HG02678 (cell line): ENCODE measurements at regions not wholly inside any gene's neighbourhood (a gene's known extent, or its start where the extent isn't known, plus 50 kb on each side); places are given as distances from the start of the nearest gene placed in this dataset.

Experiments
- ATAC-seq: cut with Tn5 transposase; IDR thresholded peaks from one replicate; pipeline ENCODE4 v1.9.1; 2021; ENCODE audit warnings: mild to moderate bottlenecking, moderate library complexity; ENCODE audit not compliant: unreplicated experiment

DNA sequence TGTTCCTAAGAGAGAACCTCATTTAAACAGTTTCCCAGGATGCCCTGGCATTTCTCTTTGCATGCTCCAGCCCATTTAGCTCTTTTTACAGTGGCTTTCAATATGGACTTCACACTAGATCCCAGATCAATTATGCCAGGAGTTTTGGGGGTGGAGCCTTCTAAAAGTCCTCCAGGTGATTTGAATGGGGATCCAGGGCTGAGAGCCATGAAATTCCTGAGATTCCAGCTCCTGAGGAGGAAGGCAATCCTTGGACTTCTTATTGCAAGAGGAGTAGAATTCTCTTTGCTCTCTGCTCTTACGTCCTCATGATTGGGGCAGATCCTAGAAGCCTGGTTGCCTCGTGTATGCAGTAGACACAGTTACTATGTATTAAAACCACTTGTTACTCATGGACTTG, 184.2 kb downstream of the DHX35 start:
- ATAC-seq: no peak

DNA sequence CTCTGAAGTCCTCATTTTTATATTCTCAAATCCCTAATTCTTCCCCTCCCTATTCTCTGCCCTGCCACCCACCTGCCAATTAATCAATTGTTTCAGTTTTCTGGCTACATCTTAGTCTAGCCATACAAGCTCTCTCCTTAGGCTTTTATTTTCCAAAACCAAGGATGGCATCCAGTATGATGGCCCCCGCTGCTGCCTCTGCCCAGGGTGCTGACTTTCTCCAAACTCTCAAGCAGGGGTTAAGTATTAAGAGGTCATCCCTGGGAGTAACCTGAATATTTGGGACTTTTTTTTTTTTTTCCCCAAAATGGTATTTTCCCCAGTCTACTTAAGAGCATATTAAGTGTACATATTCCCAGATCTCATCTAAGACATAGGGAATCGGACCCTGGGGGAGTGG, 183.8 kb downstream of the DHX35 start:
- ATAC-seq: no peak

DNA sequence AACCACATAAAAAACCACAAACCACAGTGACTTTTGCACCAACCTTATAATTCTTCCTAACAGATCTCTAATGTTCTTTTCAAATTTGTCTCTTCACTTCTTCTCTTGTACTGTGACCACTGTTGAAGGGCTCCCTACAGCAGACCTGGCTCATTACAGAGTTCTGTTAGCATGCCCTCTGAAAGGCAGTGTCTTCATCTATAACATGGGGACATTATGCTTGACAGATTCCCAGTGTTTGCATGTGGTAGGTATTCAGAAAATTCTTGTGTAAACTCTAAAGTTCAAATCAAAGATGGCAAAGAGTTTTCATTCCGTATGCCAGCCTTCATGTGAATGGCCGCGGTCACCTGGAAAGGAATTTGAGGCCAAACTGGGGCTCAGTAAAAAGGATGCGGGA, 182.6 kb downstream of the DHX35 start:
- no peak for ATAC-seq

DNA sequence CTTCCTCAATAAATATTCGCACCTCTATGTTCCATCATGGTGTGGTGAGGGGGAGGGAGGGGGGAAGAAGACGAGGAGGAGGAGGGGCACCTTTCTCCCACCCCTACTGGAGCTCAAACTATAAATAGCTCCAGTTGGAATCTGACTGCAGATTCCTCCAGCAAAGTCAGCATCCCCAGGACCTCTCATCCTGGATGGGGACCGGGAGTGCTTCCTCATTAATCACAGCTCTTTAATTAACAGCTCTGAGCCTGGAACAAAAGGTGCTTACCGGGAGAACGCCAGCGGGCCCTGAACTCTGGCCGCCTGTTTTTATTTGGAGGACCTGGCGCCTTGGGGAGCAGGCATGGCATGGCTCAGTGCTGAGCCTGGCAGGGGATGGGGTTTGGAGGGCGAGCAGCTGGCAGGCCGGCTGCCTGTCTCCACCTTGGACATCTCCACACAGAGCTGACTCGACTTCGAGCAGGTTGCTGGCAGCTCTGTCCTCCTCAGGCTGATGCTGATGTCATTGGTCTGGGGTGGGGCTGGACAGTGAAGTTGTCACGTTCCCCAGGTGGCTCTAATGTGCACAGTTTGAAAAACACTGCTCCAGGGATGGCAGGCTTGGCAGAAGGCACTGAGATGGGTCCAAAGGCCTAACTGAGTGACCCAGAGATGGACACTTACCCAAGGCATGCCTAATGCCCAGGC, 180.4 kb downstream of the DHX35 start:
- ATAC-seq: no peak

DNA sequence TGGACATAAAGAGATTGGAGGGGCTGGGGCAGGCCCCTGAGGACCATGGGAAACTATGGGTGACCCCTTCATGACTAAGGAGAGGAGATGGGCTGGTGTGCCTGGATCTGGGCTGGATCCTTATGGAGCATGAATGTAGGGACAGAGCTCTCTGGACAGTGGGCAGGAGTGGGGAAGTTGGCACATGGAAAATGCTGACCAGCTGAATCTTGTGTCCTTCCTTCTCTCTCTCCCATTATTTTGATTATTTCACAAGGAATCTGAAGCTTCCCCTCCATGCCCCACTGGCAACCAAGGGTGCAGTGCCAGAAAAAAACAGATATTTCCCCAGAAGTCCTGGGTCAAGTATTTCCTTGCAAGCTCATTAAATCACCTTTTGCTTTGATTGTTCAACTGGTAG, 175.2 kb downstream of the DHX35 start:
- ATAC-seq: no peak

DNA sequence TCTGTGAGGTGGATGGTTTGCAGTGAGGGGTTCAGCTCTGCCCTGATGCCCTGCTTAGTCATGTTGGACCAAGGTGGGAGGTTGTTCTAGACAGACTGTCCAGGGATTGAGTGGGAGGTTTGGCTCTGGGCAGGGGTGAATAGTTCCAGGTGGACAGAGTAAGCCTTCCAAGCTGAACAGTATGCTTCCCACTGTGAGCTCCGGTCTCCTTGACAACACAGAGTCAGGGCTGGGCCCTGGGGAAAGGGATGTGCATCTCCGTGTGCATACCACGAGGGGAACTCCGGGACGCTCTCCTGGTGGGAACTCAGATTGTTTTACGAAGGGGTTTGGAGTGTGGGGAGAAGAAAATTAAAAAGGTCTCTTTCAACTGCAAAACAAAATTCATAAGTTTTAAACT, 174.7 kb downstream of the DHX35 start:
- ATAC-seq: no peak

DNA sequence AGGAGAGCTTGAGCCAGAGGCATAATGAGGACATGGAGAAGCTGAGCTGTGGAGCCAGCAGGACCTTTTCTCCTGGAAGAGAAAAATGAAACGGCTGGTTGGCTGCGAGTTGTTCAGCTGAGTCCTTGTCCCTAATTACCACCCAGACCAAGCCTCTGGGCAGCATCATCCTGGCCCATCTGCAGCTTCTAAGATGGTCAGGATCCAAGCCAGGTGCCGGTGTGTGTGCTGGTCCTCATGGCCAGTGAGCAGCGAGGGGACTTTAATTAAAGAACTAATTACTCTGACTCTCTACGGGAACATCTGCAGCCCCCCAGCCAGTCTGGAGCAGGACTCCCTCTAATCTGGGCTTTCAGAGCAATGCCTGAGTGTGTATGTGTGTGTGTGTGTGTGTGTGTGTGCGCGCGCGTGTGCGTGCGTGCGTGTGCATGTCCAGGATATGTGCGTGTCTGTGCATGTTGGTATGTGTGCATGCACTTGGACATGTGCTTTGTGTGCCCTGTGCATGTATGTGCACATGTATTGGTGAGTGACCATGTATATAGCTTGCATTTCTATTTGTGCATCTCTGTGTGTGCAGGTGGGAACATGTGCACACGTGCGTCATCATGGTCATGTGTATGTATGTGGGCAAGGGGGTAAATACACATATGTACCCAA, 173.9 kb downstream of the DHX35 start:
- ATAC-seq: no peak

DNA sequence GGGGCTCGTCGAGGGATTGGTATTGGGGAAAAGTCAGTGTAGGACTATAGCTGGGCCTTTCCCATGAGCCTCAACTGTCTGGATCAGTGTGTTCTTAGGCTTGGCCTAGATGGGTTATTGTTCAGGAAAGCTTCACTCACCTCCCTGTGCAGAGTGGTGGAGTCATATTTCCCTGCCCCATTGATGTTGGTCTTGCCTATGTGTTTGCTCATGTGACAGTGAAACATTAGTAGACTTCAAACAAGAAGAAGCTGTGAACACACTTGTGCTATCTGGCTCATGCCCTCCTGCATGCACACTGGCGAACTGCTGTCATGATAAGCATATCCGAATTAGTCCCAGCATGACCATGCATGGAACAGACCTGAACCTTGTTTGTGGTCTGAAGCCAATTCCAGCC, 171.1 kb downstream of the DHX35 start:
- no peak for ATAC-seq

DNA sequence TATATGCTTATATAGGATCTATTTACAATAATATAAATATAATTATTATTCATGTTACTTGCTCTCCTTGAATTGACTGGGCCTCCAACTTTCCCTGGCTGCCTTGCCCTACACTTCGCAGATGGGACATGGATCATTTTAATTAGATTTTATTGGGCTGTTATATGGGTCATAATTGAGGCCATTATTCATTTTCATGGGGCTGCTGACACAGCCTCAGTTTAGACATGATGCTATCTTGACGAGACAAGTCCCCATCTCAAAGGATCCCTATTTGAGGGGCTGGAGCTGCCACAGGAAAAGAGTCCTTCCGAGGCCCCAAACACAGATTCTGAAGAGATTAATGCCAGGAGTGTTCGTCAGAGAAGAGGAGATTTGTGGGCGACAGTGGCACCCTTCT, 170.4 kb downstream of the DHX35 start:
- no peak for ATAC-seq

DNA sequence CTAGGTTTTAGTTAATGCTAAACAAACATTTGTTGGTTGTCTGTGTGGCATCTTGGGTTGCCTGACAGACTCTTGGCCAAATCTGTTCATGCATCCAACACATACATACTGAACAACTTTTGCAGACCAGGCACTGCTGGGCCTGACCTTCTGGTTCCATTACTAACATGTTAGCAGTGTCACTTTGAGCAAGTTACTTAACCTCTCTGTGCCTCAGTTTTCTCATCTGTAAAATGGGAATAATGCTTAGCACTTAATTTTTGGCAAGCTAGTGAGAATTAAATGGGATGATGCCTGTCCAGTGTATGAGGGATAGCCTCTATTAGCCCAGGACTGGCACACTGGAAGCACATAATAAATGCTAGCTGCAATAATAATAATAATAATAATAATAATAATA, 169.9 kb downstream of the DHX35 start:
- no peak for ATAC-seq

DNA sequence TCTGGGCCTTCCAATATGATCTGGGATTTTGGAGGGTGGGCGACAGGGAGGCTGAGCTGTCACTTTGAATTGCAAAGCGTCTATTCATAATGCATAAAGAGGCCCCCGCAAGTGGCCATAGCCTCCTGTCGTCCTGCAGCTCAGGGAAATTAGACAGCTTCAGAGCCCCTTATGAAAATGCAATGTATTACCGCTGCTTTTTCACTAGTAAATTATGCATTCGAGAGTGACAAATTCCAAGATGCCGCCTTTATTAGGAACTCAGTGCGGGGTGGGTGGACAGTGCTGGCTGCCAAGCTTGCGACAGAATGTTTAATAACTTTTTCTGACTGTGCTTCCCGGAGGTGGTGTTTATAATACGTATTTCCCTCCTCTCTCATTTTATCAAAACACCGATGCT, 168.5 kb downstream of the DHX35 start:
- ATAC-seq: no peak

DNA sequence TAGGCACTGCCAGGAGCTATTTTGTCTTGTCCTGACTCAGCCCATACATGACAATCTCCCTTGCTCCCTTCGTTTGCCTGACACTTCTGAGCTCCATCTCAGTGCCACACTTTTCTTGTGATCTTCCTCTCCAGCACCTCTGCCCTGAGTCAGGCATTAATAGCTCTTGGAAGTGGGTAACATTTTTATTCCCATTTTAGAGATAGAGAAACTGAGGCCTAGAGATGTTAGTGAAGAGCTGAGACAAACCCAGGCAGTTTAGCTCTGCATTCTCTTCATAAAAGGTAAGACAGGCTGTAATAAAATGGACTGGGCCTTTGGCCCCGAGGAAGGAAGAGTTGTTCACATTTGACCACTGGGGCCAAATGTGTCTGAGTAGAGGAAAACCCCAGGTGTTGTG, 167.4 kb downstream of the DHX35 start:
- no peak for ATAC-seq

DNA sequence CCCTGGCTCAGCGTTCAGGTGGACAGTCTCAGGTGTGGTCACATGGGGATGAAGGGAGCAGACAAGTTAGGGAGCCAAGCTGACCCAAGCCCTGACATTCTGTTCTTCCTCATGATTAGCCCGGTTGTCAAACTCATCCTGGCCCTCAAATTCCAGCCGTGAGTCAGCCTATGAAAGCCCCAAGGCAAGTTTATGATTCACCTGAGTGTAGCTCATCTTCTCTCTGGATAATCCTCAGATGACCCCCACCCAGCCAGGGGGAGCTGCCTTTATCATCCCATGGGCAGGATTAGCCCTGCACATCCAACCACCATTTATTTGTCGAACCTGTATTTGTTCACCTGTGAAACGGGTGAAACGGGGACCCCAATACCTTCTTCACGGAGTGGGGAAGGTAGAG, 161.9 kb downstream of the DHX35 start:
- no peak for ATAC-seq

DNA sequence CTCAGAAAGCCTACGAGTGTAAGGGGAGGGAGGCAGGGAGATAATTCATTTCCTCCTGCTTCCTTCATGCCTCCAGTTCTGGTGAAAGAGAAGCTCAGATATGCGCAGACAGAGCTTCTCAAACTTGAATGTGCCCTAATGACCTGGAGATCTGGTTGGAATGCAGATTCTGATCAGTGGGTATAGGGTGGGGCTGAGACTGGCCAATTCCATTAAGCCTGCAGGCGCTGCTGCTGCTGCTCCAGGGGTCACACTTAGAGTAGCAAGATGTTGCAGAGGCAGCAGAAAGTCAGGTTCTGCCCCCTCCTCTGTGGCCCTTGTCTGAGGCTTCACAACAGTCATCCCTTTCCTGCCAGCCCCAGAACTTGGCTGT, 161.0 kb downstream of the DHX35 start:
- ATAC-seq: no peak

DNA sequence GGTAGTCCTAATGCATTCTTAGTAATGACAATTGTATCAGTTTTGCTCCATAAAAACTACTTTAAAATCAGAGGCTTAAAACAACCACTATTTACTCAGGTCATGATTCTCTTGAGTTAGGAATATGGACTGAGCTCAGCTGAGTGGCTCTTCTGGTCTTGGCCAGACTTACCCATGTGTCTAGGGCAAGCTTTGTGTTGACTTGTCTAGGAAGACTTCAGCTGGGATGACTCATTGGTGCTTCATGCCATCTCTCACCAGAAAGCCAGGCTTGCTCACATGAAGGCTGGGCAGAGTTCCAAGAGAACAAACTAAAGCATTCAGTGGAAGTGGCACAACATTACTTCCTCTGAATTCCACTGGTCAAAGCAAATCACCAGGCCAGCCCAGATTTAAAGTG, 155.3 kb downstream of the DHX35 start:
- no peak for ATAC-seq

DNA sequence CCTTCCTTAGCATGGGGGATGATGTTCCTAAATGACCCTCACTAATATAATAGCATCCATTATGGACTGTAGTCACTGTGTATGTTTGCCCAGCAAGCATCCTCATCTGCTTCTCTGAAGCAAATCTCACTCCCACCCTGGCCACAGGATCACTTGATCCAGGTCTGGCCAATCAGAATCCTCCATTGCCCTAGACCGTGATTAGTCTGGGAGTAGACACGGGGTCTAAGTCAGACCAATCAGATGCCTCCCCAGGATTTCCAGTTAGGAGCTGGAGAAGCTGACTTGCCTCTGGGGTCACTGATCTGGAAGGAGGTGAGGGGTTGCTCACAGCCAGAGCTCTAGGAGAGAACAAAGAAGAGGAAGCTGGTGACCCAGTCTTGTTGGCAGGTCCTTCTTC, 153.9 kb downstream of the DHX35 start:
- ATAC-seq: no peak

DNA sequence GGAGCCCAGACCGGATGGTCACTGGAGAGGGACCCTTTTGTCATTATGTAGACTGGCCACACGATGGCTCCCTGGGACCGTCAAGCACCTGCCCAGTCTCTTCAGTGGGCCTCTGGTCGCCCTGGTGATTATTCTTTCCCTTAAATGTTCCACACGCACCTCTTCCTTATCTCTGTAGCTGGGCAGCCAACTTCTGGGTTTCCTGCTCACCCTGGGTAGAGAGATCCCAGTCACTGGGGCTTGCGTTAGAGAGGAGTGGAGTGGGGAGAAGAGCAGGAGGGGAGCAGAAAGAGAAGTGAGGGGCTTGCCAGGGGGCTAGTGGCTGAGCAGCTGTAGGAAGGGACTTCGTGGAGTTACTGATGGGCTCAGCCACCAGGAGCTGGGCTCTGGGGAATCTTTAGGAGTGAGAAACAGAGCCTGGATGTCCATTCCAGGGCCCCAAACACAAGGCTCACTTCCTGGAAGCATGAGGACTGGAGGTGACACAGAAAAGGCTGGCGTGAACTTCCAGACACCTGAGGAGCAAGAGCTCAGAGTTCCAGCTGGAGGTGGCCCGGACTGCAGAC, 150.1 kb downstream of the DHX35 start:
- ATAC-seq: no peak

DNA sequence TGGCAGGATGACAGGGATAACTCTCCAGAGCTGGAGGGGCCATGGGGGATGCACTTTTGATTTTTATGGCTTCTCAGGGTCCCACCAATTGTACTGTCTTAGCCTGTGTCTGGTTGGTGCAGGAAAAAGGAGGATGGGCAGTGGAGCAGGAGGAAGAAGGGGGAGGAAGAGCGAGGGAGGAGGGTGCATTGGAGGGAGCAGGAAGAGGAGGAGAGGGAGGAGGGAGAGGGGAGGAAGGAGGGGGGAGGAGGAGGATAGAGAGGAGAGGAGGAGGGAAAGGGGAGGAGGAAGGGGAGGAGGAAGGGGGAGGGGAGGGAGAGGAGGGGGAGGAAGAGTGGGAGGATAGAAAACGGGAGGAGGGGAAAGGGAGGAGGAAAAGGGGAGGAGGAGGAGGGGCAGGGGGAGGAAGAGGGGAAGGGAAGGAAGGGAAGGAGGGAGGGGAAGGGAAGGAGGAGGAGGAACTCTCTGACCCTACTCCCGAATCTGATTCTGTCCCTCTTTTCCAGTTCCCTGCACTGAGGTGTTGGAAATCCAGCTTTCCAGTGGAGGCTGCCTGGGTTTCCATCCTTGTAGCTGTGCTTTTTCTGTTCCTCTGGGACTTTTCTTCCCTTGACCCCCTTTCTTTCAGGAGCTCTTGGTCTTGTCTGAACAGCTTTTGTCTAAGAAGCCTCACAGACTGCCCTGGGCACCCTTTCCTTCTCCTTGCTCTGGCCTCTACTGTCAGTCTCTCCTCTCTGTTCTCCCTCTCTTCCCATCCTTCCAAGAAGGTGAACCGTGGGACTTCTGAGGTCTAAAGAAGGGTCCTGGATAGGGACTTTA, 149.4 kb downstream of the DHX35 start:
- ATAC-seq: no peak

DNA sequence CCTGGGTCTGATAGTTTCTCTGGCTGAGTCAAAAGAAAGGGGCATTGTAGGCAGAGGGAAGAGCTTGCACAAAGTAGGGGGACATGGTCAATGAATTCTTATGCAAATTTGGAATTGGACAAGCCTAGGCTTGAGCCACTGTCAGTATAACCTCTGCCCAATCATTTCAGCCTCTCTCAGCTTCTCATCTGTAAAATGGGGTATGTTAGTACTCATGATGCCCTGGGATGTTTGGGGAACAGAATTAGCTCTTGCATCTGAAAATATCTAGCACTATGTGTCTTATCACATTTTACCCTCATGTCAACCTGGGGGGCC, 148.6 kb downstream of the DHX35 start:
- no peak for ATAC-seq

DNA sequence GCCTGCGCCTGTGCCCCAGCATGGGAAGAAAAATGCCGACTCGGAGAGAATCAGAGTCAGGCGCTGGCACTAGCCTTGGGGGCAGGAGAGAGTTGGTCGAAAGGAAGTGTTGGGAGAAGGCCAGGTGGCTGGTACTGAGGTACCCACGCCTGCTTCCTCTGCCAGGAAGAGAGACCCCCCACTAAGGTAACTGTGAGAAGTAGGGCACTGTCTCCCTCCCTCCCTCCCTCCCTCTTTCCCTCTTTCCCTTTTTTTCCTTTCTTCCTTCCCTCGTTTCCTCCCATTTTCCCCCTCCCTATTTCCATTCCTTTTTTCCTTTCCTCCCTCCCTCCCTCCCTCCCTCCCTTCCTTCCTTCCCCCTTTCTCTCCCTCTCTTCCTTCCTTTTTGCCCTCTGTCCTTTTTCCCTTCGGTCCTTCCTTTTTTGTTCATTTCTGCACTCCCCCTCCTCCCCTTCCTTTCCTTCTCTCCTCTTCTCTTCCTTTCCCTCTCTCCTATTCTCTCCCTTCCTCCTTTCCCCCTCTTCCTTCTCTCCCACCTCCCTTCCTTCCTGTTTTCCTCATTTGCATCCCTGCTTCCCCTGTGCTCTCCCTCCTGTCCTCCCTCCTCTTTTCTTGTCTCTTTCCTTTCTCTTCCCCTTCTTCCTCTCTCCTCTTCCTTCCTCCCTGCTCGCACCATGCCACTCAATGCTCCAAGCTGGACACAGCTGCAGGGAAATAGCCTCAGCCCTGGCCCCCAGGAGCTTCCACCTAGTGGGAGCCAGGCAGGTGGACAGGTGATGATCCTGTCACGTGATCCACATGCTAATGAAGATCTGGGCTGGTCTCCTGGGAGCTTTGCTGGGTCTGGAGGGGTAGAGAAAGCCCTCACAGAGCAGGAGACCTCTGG, 148.0 kb downstream of the DHX35 start:
- no peak for ATAC-seq

DNA sequence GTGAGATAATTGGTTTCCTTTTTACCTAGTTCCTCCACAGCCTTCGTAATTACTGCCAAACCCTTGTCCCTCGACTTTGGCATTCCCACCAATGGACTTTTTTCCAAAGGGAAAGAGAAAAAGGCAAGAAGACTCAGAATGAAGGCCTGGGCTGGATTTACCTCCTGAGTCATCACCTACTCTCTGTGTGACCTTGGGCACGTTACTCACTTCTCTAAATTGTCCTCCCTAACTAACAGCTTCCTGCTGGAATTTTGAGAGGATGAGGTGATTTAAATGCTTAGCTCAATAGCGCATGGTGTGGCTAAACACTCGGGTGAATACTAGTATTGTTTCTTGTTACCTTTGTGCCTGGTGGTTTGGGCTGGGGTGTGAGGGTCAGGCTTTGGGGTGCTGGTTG, 146.6 kb downstream of the DHX35 start:
- ATAC-seq: no peak
